NCI-H2196 treated with DMSO at 0.1 percent for 48 hours (cell line): ENCODE measurements at regions not wholly inside any gene's neighbourhood (a gene's known extent, or its start where the extent isn't known, plus 50 kb on each side); places are given as distances from the start of the nearest gene placed in this dataset.

ENCODE experiments used
- DNase-seq: peaks from one replicate; lab custom pipeline; 2025; ENCODE audit not compliant: unreplicated experiment; lab: John Stamatoyannopoulos, UW

DNA sequence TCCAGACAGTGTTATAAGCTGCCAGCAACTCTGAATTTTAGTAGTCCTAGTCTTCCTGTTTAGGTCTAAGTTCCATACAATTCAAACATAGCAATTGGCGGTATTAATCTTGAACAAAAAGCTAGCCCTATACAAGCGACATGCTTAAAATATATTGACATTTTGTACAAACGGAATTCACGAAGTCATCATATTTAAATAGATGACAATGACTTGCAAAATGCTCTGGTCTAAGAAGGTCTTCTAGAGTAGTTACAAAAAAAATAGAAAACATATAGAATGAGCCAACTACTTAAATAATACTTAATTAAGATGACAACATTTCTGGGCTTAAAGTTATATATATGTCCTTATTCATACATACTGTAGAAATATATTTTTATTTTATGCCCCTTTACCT lies 446.6 kb downstream of the ANKRD7 start:
- no peak for DNase-seq

- DNase-seq: no peak
These were observed 460.3 kb downstream of the ANKRD7 start for GRCh38 chr7:118684796-118685195.

- DNase-seq: no peak
These were observed 464.9 kb downstream of the ANKRD7 start for GRCh38 chr7:118689403-118689802.

- DNase-seq: no peak
These were observed 472.4 kb downstream of the ANKRD7 start for GRCh38 chr7:118696879-118697278.

DNA sequence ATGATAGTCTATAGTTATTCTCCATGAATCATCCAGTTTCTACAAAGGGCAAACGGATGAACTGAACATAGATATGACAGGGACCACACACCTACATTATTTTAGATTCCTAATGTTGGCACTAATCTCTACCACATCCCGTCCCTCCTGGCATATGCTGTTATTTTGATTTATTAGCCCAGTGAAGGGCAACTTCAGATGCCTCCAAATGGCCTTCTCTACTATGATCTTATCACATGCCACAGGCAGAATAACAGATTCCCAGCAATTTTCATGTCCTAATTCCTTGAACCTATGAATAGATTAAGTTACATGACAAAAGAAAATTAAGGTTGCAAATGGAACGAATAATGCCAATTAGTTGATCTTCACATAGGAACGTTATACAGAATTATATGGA lies 474.7 kb downstream of the ANKRD7 start:
- no peak for DNase-seq

DNA sequence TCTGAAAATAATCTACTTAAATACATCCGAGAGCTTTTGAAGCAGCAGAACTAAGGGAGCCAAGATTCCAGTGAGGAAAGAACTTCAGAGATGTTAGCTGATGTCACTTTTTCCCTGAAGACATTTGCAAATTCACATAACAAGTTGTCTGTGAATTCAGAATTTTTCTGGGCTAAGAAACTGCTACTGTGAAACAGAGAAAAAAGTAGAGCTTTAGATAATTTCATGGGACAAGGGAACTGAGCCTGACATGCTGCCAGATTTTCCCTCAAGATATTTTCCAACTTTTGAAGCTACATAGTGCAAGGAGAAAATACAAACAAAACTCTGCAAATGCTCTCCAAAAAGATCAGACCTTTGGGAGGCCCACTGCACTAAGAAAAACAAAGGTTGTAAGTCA lies 484.2 kb downstream of the ANKRD7 start:
- DNase-seq: no peak

DNA sequence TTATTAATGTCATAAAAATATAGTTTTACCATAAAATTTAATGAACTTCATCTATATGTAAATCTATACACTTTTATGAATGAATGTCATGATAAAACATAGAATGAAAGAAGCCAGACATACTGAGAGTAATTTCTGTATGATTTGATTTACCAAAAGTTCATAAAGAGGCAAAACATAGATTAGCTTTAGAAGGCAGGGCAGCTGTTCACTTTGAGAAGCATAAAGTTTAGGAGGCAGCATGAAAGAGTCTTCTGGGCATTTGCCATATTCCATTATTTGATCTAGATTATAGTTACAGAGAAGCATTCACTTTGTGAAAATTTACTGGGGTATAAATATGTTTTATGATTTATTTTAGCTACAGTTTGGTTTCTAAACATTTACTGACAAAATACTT lies 487.2 kb downstream of the ANKRD7 start:
- DNase-seq: no peak

DNA sequence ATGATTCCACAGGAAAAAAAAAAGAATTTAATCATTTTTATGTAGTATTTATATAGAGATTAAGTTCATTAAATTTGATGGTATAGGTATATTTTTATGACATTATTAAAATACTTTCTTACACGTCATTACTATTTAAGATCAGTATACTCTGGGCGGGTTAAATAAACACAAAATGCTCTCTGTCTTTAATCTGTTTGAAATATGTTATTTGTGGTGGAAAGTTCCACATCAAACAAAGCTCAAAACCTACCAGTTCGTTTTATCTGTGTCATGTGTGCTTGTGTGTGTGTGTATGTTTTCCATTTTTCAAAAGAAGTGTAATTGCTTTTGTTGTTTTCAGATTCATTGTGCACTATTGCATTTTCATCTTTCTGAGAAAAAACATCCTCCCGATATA lies 488.5 kb downstream of the ANKRD7 start:
- no peak for DNase-seq

GRCh38 chr7:118720632-118721031 lies 496.1 kb downstream of the ANKRD7 start:
- no peak for DNase-seq

DNA sequence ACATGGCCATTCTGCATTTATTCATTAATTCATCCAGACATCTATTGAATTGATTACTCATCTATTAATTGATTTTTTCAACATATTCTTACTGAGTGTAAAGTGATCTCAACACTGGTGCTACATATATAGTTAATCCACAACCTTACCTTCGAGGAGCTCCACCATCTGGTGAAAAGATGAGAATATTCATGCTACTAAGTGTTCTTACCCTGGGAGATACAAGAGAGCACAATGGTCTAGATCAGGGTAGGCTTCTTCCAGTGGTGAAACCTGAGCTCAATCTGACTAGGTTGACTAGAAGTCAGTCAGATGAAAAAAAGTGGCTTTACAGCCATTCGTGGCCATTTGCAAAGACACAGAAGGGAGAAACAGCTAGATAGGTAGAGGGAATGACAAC lies 507.4 kb downstream of the ANKRD7 start:
- no peak for DNase-seq

DNA sequence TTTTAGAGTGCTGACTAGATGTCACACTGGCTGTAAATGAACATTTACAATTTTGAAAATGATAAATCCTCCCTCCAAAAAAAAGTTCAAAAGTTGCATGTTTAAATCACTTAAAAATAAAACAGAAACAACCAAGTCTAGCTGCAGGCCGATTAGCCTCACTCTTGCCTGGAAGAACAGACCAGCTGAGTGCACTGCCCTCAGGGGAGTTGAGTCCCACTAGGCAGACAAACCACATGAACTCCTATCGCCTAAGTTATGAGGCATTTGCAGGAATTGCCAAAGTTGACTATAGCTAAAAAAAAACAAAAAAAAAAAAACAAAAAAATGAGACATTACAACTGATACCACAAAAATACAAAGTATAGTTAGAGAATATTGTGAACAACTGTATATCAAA lies 510.0 kb downstream of the ANKRD7 start:
- DNase-seq: no peak

- DNase-seq: no peak
These were observed 510.9 kb downstream of the ANKRD7 start for GRCh38 chr7:118735441-118735840.

GRCh38 chr7:118737935-118738334 lies 513.4 kb downstream of the ANKRD7 start:
- DNase-seq: no peak

DNA sequence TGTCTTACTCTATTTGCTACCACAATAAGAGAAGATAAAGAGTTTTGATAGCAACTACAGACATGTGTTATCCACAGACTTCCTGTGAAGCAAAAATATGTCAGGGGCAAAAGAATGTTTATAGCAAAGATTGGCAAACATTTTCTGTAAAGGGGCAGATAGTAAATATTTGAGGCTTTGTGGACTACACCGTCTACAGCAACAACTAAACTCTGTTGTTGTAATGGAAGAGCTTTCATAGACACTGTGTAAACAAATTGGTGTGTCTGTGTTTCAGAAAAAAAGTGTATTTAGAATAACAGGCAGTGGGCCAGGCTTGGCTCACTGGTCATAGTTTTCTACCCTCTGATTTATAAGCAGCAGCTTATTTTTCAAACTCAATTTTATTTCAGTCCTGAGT lies 521.4 kb downstream of the ANKRD7 start:
- DNase-seq: no peak

DNA sequence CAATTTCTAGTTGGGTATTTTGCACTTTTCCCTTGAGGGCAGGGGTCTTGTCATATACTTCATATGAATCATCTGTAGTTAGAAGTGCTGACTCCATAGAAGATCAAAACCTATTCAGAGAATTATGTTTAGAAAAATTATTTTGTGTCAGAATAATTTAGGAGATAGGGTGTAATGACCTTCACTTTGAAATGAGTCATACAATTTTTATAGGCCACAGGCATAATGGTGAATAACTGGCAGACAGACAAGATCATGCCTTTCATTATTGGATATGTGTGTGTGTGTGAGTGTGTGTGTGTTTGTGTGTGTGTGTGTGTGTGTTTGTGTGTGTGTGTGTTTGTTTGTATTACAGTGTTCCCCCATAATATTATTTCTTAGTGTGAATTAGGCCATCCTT lies 523.0 kb downstream of the ANKRD7 start:
- no peak for DNase-seq

- no peak for DNase-seq
These were observed 529.0 kb downstream of the ANKRD7 start for GRCh38 chr7:118753479-118753878.

- DNase-seq: no peak
These were observed 530.1 kb downstream of the ANKRD7 start for GRCh38 chr7:118754608-118755007.

DNA sequence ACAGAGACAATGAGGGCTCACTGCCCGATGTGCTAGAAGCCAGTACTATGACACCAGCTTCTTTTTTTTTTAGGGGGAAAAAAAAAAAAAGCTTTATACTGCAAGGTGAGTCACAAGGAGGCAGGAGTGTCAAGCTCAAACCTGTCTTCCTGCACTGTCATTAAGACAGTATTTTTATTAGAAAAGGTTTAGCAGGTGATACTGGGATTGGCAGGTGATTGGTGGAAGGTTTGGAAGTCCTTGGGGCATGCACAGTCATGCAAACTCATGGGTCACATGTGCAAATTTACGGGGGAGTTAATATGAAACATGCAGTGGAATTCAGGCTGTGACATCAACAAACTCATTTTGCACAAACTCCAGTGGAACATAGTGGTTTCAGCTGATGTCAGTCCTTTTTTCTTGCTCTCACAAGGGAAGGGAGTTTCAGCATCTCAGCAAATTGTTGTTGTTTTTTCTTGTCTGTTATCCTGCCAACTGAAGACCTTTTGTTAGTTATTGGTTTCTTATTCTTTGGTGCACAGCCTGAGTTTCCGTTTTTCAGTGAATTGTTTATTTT lies 530.6 kb downstream of the ANKRD7 start:
- DNase-seq: no peak

DNA sequence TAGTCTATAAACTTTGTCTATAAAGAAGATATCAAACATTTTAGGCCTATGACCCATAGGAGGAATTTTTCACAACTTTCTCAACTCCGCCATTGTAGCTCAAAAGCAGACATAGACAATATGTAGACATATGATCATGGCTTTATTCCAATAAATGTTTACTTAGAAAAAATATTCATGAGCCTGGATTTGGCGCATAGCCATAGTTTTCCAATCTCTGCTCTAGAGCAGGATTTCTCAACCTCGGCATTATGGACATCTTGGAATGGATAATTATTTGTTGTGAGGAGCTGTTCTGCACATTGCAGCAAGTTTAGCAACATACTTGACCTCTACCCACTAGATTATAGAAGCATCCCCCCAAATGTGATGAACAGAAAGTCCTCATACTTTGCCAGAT lies 532.6 kb downstream of the ANKRD7 start:
- no peak for DNase-seq

GRCh38 chr7:118758582-118758981 lies 534.1 kb downstream of the ANKRD7 start:
- DNase-seq: no peak

GRCh38 chr7:118759921-118760320 lies 535.4 kb downstream of the ANKRD7 start:
- no peak for DNase-seq

DNA sequence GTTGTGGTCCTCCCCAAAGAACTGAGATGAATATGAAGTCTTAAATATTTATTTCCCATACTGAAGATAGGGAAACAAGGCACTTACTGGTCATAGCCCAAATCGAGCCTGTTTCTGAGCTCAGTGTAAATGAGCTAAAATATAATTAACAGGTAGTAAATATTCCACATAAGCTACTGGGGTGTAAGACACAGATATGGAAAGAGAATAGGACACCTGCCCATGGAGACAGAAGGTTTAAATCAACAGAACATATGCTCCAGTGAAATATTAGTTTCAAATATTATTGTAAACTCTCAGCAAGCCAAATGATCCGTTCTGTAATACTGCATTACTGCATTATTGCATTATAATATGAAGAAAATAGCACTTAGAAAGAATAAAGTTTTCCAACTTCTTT lies 537.9 kb downstream of the ANKRD7 start:
- no peak for DNase-seq

- no peak for DNase-seq
These were observed 539.7 kb downstream of the ANKRD7 start for GRCh38 chr7:118764221-118764620.

GRCh38 chr7:118771672-118772071 lies 547.2 kb downstream of the ANKRD7 start:
- no peak for DNase-seq
